GM21528 (cell line): ENCODE measurements at regions not wholly inside any gene's neighbourhood (a gene's known extent, or its start where the extent isn't known, plus 50 kb on each side); places are given as distances from the start of the nearest gene placed in this dataset.
"Not testable (repeated sequence)": the region's sequence is repeated elsewhere in the genome, so short reads cannot be mapped to it uniquely, and the experiment has no call there.

Experiments
- ATAC-seq: cut with Tn5 transposase; IDR thresholded peaks from one replicate; pipeline ENCODE4 v1.9.1; 2021; ENCODE audit warnings: mild to moderate bottlenecking, moderate library complexity; ENCODE audit not compliant: unreplicated experiment, low FRiP score

- no peak for ATAC-seq
These were observed 92.2 kb upstream of the H2AZ1 start for GRCh38 chr4:100042235-100042634.

DNA sequence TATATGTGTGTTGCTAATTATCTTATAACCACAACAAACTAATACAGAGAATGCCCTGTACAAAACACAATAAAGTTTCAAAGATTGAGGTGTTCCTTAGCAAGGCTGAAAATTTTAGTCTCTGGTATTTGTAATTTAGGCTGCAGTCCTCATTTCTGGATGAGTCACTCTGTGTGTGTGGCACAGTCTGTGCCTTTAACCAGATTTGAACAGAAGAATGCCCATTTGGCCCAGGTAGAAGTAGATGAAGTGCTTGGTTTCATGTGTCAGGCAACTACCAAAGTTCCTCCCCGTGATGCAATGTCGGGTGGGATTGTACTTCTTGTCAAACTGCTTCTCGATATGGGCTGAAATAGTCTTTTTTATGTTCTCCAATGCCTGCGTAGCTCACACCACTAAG is 91.6 kb upstream of the H2AZ1 start:
- ATAC-seq: no peak

GRCh38 chr4:100034023-100034664 is 84.1 kb upstream of the H2AZ1 start:
- ATAC-seq: no peak

GRCh38 chr4:100026066-100026465 is 76.0 kb upstream of the H2AZ1 start:
- ATAC-seq: no peak

DNA sequence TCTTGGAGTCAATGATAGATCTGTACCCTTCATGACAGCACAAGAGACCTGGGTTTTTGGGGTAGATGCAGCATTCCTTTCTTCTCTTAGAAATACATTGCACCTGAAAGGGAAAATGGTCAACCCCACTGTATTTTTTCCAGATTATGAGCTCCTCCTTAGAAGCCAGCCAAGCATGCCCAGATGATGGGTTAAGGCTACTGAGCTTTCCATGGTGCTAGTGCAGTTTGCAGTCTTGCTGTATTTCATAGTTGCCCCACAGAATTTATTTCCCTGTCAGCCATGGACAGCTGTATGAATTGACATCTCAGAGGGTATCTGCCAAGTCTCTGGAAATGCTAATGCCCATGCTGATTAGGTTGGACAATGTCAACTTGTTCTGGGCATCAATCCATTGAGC is 73.7 kb upstream of the H2AZ1 start:
- ATAC-seq: no peak

- ATAC-seq: no peak
These were observed 72.7 kb upstream of the H2AZ1 start for GRCh38 chr4:100022792-100023222.

DNA sequence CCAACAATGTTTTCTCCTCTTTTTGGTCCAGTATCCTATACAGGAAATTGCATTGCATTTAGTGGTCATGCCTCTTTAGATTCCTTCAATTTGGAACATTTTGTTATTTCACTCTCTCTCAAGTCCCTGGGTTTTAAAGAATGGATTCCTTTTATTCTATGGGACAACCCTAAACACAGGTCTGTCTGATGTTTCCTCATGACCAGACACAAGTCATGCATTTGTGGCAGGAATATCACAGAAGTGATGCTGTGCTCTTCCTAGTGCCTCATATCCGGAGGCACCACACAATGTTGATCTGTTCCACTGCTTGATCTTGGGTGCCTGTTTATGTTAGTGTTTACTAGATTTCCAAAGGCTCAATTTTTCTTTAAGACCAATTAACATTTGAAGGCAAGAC is 69.7 kb upstream of the H2AZ1 start:
- no peak for ATAC-seq

DNA sequence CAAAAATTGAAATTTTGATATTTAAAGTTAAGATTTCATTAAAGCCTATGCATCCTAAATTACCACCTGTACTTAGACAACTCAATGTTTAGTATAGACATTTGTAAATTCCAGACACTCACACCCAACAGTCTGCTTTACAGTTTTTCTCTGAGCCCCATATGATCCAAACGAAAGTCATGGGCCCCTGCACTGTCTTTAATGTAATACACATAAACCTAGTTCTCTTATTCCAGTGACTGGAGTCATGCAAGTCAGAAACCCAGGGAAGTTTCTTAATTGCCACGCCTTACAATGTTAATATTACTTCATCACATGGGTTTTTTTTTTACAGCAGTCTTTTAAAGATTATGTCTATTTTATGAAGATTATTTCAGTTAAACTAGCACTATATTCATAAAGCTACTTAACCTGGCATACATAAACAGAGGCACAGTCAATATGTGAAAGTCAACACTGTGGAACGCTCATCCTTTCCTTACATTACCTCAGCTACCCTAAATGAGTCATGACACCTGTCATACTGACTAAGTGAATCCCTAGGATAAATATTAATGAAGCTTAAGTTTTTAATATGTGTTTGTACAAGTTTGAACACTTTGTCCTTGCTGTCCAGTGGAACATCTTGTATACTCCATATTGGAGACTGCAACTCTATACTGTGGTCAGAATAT is 67.7 kb upstream of the H2AZ1 start:
- ATAC-seq: no peak

GRCh38 chr4:100016191-100016590 is 66.1 kb upstream of the H2AZ1 start:
- ATAC-seq: no peak

- no peak for ATAC-seq
These were observed 64.5 kb upstream of the H2AZ1 start for GRCh38 chr4:100014616-100015015.

DNA sequence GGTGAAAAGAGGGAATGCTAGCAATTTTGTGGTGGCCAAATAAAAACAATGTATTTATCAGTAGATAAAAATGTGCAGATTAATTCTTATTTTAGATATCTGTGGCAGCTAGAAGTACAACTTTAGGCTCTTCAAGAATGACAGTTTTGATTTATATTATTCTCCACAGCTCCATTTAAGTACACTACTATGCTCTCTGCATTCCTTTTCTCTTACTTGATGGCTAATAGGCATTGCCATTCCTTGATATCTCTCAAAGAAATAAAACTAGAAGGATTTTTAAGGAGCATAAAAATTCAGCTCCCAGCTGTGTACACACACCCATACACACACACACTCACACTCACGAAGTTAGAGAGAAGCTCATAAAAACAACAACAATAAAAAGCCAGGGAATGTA is 59.4 kb upstream of the H2AZ1 start:
- no peak for ATAC-seq

DNA sequence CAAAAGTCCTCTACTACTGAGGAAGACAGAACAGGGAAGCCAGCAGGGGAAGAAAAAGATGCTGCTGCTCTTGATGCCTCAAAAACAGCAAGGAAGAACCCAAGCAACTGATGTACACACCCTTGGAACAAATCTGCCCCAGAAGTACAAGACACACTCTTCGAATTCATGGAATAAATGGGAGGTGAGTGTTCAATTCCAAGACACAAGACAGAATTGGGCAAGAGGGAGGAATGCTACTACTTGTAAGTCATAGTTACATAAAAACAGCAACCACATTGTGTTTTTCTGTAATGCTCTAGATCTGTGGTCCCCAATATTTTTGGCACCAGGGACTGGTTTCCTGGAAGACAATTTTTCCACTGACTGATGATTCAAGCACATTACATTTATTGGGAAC is 58.0 kb upstream of the H2AZ1 start:
- no peak for ATAC-seq

DNA sequence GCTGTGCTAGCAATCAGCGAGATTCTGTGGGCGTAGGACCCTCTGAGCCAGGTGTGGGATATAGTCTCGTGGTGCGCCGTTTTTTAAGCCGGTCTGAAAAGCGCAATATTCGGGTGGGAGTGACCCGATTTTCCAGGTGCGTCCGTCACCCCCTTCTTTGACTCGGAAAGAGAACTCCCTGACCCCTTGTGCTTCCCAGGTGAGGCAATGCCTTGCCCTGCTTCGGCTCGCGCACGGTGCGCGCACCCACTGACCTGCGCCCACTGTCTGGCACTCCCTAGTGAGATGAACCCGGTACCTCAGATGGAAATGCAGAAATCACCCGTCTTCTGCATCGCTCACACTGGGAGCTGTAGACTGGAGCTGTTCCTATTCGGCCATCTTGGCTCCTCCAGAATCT is 56.1 kb upstream of the H2AZ1 start:
- not testable (repeated sequence) for ATAC-seq
